GM12873 (cell line): ENCODE measurements at regions not wholly inside any gene's neighbourhood (a gene's known extent, or its start where the extent isn't known, plus 50 kb on each side); places are given as distances from the start of the nearest gene placed in this dataset.

Experiments
- TF ChIP-seq, protein P1 (sequence below): IDR thresholded peaks from 2 replicates; pipeline ENCODE4 v1.5.1; 2012; ENCODE audit warnings: low read depth, mild to moderate bottlenecking, moderate library complexity, low read length, control low read depth; ENCODE audit not compliant: insufficient read depth; ENCODE audit errors: missing control alignments

DNA sequence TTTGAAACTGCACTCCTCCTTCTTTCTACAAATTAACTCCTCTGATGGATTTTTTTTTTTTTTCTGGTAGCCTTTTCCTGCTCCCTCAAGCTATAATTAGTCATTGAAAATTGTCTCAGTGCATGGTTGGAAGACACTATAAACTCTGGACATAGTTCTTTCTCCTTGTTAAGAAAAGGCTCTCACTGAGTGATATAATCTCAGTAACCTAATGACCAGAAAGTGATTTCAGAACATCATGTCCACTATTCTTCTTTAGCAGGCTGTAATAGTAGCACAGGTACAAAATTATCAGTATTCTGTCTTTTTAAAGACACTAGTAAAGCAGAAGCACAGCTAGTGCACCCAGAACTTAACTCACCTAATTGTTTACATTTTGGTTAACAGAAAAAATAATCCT is 752.6 kb upstream of the PHF14 start:
- TF ChIP-seq, protein P1, sequence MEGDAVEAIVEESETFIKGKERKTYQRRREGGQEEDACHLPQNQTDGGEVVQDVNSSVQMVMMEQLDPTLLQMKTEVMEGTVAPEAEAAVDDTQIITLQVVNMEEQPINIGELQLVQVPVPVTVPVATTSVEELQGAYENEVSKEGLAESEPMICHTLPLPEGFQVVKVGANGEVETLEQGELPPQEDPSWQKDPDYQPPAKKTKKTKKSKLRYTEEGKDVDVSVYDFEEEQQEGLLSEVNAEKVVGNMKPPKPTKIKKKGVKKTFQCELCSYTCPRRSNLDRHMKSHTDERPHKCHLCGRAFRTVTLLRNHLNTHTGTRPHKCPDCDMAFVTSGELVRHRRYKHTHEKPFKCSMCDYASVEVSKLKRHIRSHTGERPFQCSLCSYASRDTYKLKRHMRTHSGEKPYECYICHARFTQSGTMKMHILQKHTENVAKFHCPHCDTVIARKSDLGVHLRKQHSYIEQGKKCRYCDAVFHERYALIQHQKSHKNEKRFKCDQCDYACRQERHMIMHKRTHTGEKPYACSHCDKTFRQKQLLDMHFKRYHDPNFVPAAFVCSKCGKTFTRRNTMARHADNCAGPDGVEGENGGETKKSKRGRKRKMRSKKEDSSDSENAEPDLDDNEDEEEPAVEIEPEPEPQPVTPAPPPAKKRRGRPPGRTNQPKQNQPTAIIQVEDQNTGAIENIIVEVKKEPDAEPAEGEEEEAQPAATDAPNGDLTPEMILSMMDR, result no peak

DNA sequence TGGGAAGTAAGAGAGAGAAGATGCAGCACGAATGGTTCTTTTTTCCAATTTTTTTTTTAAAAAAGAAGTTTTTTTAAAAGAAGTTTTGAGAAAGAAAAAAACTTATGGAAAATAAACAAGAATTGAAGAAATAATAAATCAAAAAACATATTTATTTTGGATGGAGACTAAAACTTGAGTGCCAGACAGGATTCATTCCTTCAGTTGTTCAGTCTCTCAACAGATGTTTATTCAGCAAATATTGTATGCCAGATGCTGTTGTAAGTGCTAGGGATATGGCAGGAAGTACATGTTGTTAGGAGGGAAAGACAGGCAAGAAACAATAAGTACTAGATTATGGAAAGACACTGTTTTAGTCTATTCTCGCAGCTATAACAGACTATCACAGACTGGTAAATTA is 750.7 kb upstream of the PHF14 start:
- TF ChIP-seq, protein P1, result no peak

- TF ChIP-seq, protein P1, result no peak
These were observed 748.4 kb upstream of the PHF14 start for GRCh38 chr7:10225275-10225674.

GRCh38 chr7:10237306-10237705 is 736.4 kb upstream of the PHF14 start:
- TF ChIP-seq, protein P1, result no peak

DNA sequence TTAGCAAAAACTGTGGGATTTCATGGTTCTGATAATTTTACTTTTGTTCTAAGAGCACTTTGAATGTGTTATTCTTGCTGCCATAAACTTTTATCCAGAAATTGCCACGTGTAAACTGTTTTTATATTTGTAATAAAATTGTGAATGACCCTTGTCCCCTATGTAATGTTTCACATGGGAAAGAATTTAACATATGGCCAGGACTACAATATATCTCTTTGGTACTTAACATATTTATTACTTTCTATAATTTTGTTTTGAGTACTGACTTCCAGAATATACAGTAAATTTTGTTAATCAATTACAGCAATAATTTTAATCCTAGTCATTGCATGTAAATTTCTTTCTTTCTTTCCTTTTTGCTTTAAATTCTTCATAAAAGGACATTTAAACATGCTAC is 735.0 kb upstream of the PHF14 start:
- TF ChIP-seq, protein P1, result no peak

DNA sequence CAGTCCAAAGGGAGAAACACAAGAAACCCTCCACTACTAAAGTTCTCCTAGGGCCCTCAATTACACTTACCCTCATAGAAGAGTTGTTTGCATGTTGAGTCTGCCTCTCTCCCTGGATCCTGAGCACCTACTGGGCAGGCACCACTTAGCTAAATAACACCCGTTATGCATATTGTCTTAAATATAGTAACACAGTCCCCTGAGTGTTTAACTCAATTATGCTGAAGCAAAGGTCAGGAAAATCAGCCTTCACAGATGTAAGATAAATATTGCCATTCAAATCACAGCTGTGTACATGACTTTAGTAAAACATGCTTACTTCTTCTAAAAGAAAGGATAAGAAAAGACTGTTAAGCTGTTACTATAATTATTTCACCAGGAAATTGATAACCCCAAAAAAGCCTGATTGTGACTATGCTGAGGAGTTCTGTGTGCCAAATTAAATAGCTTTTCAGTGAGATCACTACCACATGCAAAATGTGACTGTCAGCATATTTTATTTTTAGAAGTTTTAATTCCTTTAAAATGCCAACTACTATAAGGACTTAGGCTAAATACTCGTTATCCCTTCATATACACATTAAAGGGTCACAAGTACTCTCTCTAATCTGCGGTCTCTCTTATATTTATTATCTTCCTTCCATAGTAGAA is 733.9 kb upstream of the PHF14 start:
- TF ChIP-seq, protein P1, result no peak

- TF ChIP-seq, protein P1, result no peak
These were observed 728.3 kb upstream of the PHF14 start for GRCh38 chr7:10245406-10245805.
